Fibroblast of mammary gland (primary cell): ENCODE measurements at regions not wholly inside any gene's neighbourhood (a gene's known extent, or its start where the extent isn't known, plus 50 kb on each side); places are given as distances from the start of the nearest gene placed in this dataset.
"Not testable (repeated sequence)": the region's sequence is repeated elsewhere in the genome, so short reads cannot be mapped to it uniquely, and the experiment has no call there.

Experiments
- DNase-seq: peaks from one replicate; pipeline ENCODE4 v3.0.0-alpha.2; 2010; ENCODE audit warnings: low read depth
- H3K4me3 ChIP-seq: 2 replicates; pipeline ENCODE4 v1.5.1; 2011; ENCODE audit warnings: low read depth, mild to moderate bottlenecking, low read length, moderate library complexity; ENCODE audit not compliant: control insufficient read depth
- TF ChIP-seq, protein P1 (sequence below): conservative IDR thresholded peaks from 2 replicates; pipeline ENCODE4 v1.5.1; 2011; ENCODE audit warnings: low read depth, low read length, inconsistent platforms; ENCODE audit not compliant: control insufficient read depth, insufficient read depth

DNA sequence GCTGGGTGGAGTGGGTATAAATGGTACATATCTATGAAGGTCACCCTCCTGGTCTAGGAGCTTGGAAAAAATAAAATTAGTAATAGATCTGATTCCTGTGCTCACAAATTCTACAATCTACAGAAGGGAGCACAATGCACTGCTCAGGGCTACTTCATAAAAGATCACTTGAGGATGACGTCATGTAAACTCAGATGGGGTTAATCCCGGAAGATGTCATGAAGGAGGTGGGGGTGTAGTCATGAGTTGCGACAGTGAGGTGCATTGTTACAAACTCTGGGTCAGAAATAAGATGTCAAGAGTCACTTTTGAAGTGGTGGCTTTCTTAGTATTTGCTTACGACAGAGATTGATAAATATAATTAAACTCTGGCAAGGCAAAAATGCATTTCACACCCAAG, 68.2 kb downstream of the LHX9 start:
- TF ChIP-seq, protein P1, sequence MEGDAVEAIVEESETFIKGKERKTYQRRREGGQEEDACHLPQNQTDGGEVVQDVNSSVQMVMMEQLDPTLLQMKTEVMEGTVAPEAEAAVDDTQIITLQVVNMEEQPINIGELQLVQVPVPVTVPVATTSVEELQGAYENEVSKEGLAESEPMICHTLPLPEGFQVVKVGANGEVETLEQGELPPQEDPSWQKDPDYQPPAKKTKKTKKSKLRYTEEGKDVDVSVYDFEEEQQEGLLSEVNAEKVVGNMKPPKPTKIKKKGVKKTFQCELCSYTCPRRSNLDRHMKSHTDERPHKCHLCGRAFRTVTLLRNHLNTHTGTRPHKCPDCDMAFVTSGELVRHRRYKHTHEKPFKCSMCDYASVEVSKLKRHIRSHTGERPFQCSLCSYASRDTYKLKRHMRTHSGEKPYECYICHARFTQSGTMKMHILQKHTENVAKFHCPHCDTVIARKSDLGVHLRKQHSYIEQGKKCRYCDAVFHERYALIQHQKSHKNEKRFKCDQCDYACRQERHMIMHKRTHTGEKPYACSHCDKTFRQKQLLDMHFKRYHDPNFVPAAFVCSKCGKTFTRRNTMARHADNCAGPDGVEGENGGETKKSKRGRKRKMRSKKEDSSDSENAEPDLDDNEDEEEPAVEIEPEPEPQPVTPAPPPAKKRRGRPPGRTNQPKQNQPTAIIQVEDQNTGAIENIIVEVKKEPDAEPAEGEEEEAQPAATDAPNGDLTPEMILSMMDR: no peak
- no peak overlapping the region for H3K4me3 ChIP-seq
- DNase-seq: no peak

DNA sequence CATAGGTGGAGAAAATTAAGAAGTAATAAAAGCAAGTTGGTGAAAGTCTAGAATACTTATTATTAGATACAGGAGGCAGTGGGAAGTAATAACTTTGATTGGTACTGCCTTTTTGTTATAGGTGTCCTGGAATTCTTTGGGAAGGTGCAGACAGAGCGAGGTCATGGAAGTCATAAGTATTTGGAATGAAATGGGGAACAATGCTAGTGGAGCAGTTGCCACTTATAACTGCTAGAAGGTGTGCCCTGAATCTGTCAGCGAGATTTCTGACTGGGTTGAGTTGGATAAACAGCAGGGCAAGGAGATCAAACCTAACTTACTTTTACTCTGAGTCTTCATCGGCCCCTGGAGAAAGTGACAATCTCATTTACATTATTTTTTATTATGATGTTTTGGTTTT, 69.6 kb downstream of the LHX9 start:
- TF ChIP-seq, protein P1: no peak
- no peak overlapping the region for H3K4me3 ChIP-seq
- DNase-seq: no peak

DNA sequence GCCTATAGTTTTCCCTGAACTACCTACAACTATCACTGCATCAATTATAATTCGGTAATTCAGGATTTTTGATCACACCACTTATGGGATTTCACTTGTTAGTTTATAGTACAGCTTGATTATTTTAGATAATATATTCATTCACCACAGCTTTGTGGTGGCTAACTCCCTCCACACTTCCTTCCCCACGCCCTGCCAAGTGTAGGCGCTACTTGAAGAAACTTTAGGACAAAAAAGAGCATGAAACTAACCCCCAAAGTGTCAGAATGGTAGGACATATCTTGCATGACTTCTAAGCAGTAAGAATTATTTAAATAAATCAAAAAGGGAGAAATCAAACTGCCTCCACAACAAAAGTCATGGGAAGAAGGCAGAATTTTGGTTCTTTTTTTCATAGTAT, 70.1 kb downstream of the LHX9 start:
- no peak for DNase-seq
- no peak overlapping the region for H3K4me3 ChIP-seq
- TF ChIP-seq, protein P1: no peak

DNA sequence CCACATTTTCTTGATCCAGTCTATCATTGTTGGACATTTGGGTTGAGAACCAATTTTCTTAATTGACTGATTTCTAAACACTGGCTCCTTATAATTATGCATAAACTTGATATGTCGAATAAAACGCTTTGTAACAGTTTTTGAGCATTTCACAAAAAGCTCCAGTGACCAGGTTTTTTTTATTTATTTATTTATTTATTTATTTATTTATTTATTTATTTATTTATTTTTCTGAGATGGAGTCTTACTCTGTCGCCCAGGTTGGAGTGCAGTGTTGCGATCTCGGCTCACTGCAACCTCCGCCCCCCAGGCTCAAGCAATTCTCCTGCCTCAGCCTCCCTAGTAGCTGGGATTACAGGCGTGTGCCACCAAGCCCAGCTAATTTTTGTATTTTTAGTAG, 71.4 kb downstream of the LHX9 start:
- not testable (repeated sequence) for DNase-seq, H3K4me3 ChIP-seq

DNA sequence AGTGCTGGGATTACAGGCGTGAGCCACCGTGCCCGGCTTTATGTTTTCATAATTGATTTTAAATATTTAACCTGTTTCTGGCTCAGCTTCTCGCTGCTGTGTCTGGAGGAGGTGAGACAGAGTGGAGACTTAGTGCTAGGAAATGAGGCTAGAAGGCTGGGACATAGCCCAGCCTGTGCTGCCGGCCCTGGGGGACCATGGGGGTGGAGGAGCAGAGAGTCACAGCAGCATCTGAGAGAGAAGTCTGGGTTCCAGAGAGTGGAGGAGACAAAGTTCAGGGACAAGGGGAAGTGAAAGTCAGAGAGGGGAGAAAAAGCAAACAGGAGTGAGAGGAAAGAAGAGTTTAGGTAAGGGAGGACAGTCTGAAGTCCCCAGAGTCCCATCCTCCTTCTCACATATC, 71.9 kb downstream of the LHX9 start:
- TF ChIP-seq, protein P1: no peak
- no peak for DNase-seq

DNA sequence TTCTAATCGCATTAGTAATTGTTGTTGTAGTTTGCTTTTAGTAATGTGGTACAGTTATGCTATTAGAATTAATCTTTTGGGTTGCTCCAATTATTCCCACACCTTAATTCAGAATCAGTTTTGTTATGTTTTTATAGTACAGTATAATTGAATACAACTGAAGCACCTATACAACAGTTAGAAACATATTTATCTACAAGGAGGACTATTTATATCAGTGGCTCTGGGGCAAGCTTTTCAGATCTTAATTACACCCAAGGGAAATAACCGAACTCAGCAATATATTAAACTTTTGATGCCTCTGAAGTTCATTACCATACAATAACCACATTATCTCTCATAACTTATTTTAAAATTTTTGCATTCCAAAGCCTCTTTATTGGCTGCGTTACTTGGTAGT, 74.4 kb downstream of the LHX9 start:
- TF ChIP-seq, protein P1: no peak
- DNase-seq: no peak
- no peak overlapping the region for H3K4me3 ChIP-seq

More for the DNA sequence above, 71.9 kb downstream of the LHX9 start:
- H3K4me3 ChIP-seq: no peak overlapping the region

DNA sequence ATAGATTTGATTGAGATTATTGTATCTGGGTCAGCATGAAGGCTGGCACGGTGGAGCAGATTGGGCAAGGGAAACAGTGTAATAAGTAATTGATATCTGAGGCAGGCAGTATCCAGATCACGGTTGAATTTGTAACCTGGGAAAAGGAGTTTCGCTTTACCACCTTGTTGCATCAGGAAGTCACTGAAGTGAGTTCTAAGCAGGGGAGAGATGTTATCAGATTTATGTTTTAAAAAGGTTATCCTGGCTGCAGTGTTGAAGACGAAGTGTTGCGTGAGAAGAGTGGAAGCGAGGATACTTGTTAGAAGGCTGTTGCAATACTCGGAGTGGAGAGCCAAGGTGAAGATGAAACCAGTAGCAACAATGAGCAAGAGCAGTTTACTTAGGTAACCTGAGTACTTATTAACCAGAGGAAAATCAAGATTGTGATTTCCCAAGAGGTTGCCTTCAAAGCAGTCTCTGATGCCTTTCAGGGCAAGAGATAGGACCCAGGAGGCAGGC, 77.8 kb downstream of the LHX9 start:
- no peak for DNase-seq
- H3K4me3 ChIP-seq: no peak overlapping the region
- TF ChIP-seq, protein P1: no peak
